ENCODE measurements at regions not wholly inside any gene's neighbourhood (a gene's known extent, or its start where the extent isn't known, plus 50 kb on each side); places are given as distances from the start of the nearest gene placed in this dataset.

DNA sequence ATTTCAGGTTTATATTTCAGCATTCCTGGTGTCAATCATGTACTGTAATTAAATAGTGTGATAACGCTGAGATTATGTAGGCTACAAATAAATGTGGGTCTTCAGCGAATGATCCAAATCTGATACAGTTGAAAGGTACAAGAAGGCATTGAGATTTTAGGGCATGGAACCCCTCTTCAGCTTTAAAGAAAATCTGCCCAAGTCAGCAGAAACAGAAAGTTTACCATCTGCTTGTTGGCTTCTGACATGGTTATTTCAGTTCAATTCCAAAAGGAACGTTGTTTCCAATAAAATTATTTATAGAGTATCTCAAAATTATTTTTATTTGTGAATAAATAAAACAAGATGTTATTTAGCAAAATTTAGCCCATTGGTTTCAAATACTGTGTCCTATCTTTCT, 400.2 kb upstream of the RORA start:
- Mint-ChIP-seq H3K27ac (no peak overlapping the region), H3K36me3 (ENCODE audit: low read depth) (no peaks in the 10 kb centered on the region), H3K27me3 (ENCODE audit: insufficient read depth) (no peaks in the 10 kb centered on the region), H3K9me3 (no peaks in the 10 kb centered on the region), H3K4me3 (no peak overlapping the region), H3K4me1 (no peaks in the 10 kb centered on the region)
- Histone ChIP-seq H3K4me1 (ENCODE audit: control insufficient read depth, insufficient read depth, low read length) (no peaks in the 10 kb centered on the region), H3K4me3 (ENCODE audit: low read length) (no peak overlapping the region), H3K27ac (ENCODE audit: low read depth, low read length) (no peak overlapping the region), H3K9me3 (ENCODE audit: control insufficient read depth, low read length) (no peaks in the 10 kb centered on the region), H3K36me3 (ENCODE audit: control insufficient read depth, insufficient read depth, low read length) (no peaks in the 10 kb centered on the region), H3K9ac (ENCODE audit: extremely low read depth, low read length, poor library complexity, severe bottlenecking) (no peak overlapping the region), H3K27me3 (ENCODE audit: control insufficient read depth, insufficient read depth, low read length, poor library complexity, severe bottlenecking) (no peaks in the 10 kb centered on the region)
- TF ChIP-seq, protein P1, sequence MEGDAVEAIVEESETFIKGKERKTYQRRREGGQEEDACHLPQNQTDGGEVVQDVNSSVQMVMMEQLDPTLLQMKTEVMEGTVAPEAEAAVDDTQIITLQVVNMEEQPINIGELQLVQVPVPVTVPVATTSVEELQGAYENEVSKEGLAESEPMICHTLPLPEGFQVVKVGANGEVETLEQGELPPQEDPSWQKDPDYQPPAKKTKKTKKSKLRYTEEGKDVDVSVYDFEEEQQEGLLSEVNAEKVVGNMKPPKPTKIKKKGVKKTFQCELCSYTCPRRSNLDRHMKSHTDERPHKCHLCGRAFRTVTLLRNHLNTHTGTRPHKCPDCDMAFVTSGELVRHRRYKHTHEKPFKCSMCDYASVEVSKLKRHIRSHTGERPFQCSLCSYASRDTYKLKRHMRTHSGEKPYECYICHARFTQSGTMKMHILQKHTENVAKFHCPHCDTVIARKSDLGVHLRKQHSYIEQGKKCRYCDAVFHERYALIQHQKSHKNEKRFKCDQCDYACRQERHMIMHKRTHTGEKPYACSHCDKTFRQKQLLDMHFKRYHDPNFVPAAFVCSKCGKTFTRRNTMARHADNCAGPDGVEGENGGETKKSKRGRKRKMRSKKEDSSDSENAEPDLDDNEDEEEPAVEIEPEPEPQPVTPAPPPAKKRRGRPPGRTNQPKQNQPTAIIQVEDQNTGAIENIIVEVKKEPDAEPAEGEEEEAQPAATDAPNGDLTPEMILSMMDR (conservative IDR thresholded peaks at IDR 0.05): no peak
- 89 to 92% methylated on average over 2 of the region's 3 CpGs for WGBS, 2 experiments (ENCODE audit: insufficient coverage in 1 of 2, insufficient read length in 1 of 2)
- no peak for DNase-seq

DNA sequence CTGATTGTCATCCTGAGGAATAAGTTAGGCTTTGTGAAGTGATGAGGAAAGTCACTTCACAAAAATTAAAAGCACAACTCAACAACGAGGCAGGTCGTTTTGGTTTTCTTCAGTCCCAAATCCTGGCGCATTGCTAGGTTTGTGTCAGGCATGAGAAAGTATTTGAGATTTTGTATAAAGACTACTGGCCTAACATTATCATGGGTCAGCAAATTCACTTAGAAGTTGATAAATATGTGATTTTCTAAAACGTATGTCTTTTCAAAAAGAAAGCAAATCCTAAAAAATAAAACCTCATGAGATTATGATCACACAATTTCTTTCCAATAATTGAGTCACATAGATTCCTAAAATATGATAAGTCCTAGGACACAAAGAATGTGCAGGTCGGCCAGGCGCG, 395.8 kb upstream of the RORA start:
- no peaks in the 10 kb centered on the region for H3K27me3 ChIP-seq (ENCODE audit: control insufficient read depth, insufficient read depth, low read length, poor library complexity, severe bottlenecking)
- H3K9me3 ChIP-seq (ENCODE audit: control insufficient read depth, low read length): no peaks in the 10 kb centered on the region
- DNase-seq: no peak
- no peaks in the 10 kb centered on the region for H3K9me3 Mint-ChIP-seq
- TF ChIP-seq, protein P1 (conservative IDR thresholded peaks at IDR 0.05): no peak
- no peaks in the 10 kb centered on the region for H3K36me3 ChIP-seq (ENCODE audit: control insufficient read depth, insufficient read depth, low read length)
- H3K4me3 ChIP-seq (ENCODE audit: low read length): no peak overlapping the region
- H3K4me1 ChIP-seq (ENCODE audit: control insufficient read depth, insufficient read depth, low read length): no peaks in the 10 kb centered on the region
- H3K4me1 Mint-ChIP-seq: peaks cover 6% of the 10 kb centered on the region
- no peak overlapping the region for H3K27ac Mint-ChIP-seq
- WGBS, 2 experiments (ENCODE audit: insufficient coverage in 1 of 2, insufficient read length in 1 of 2): 92 to 100% methylated on average over 4 to 7 of the region's 7 CpGs
- no peak overlapping the region for H3K4me3 Mint-ChIP-seq
- no peak overlapping the region for H3K27ac ChIP-seq (ENCODE audit: low read depth, low read length)
- H3K27me3 Mint-ChIP-seq (ENCODE audit: insufficient read depth): no peaks in the 10 kb centered on the region
- H3K9ac ChIP-seq (ENCODE audit: extremely low read depth, low read length, poor library complexity, severe bottlenecking): no peak overlapping the region
- no peaks in the 10 kb centered on the region for H3K36me3 Mint-ChIP-seq (ENCODE audit: low read depth)

DNA sequence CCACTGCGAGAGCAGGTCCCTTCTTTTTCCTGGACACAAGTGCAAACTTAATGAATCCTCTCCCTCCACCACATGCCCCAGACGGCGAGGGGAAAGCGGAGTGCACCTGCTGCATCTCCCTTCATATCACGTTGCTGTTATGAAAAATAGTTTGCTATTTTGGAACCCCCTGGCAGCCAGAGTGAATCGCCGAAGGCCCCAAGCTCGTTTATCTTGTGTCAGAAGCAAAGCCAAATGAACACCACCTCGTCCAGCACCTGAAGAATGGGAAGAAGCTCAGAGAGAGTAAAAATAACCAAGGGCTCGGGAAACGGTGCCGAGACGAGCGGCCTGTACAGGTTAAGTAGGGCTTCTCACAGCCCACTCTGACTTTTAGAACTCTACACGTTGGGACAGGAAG, 394.6 kb upstream of the RORA start:
- DNase-seq: no peak
- H3K27ac ChIP-seq (ENCODE audit: low read depth, low read length): no peak overlapping the region
- H3K27me3 ChIP-seq (ENCODE audit: control insufficient read depth, insufficient read depth, low read length, poor library complexity, severe bottlenecking): no peaks in the 10 kb centered on the region
- Mint-ChIP-seq H3K36me3 (ENCODE audit: low read depth) (no peaks in the 10 kb centered on the region), H3K4me1 (peaks cover 6% of the 10 kb centered on the region), H3K4me3 (no peak overlapping the region), H3K9me3 (no peaks in the 10 kb centered on the region), H3K27ac (no peak overlapping the region), H3K27me3 (ENCODE audit: insufficient read depth) (no peaks in the 10 kb centered on the region)
- H3K9me3 ChIP-seq (ENCODE audit: control insufficient read depth, low read length): no peaks in the 10 kb centered on the region
- H3K9ac ChIP-seq (ENCODE audit: extremely low read depth, low read length, poor library complexity, severe bottlenecking): no peak overlapping the region
- no peaks in the 10 kb centered on the region for H3K4me1 ChIP-seq (ENCODE audit: control insufficient read depth, insufficient read depth, low read length)
- TF ChIP-seq, protein P1 (conservative IDR thresholded peaks at IDR 0.05): no peak
- H3K4me3 ChIP-seq (ENCODE audit: low read length): no peak overlapping the region
- no peaks in the 10 kb centered on the region for H3K36me3 ChIP-seq (ENCODE audit: control insufficient read depth, insufficient read depth, low read length)
- WGBS, 2 experiments (ENCODE audit: insufficient coverage in 1 of 2, insufficient read length in 1 of 2): 91 to 95% methylated on average over 12 to 15 of the region's 15 CpGs

Data from endodermal cell (in vitro differentiated cells).